MM.1S (cell line): ENCODE measurements at regions not wholly inside any gene's neighbourhood (a gene's known extent, or its start where the extent isn't known, plus 50 kb on each side); places are given as distances from the start of the nearest gene placed in this dataset.
A peak's percentile ranks its signal among the peaks of the same experiment; 100 is the strongest.

Experiments
- DNase-seq: peaks from one replicate; pipeline ENCODE4 v3.0.0-alpha.2; 2015
- H2AFZ ChIP-seq: fragments of 300-600 bp; sonication (generic); 2 replicates; pipeline ENCODE4 v1.6.0; 2016; ENCODE audit warnings: antibody characterized with exemption, low read length
- H3F3A ChIP-seq: fragments of 300-600 bp; sonication (generic); 2 replicates; pipeline ENCODE4 v1.6.1; 2016; ENCODE audit warnings: mild to moderate bottlenecking, antibody characterized with exemption, low read length, moderate library complexity, mixed read lengths; ENCODE audit not compliant: insufficient read depth
- H3K27ac ChIP-seq: fragments of 300-600 bp; sonication (generic); 2 replicates; pipeline ENCODE4 v1.5.1; 2016; ENCODE audit warnings: mild to moderate bottlenecking, low read length
- H3K27me3 ChIP-seq: fragments of 300-600 bp; sonication (generic); replicated peaks from 2 replicates; pipeline ENCODE4 v1.6.0; 2016; ENCODE audit warnings: low read length; ENCODE audit not compliant: insufficient read depth
- H3K36me3 ChIP-seq: fragments of 300-600 bp; sonication (generic); replicated peaks from 2 replicates; pipeline ENCODE4 v1.6.1; 2016; ENCODE audit warnings: mild to moderate bottlenecking, low read length, mixed read lengths; ENCODE audit not compliant: insufficient read depth
- H3K4me1 ChIP-seq: fragments of 300-600 bp; sonication (generic); 2 replicates; pipeline ENCODE4 v1.6.1; 2016; ENCODE audit warnings: low read length, mixed read lengths
- H3K4me2 ChIP-seq: fragments of 300-600 bp; sonication (generic); 2 replicates; pipeline ENCODE4 v1.6.0; 2016; ENCODE audit warnings: low read depth, low read length
- H3K4me3 ChIP-seq: fragments of 300-600 bp; sonication (generic); 2 replicates; pipeline ENCODE4 v1.5.1; 2016; ENCODE audit warnings: low read length, mixed read lengths
- H3K79me2 ChIP-seq: fragments of 300-600 bp; sonication (generic); 2 replicates; pipeline ENCODE4 v1.6.1; 2016; ENCODE audit warnings: mixed run types, low read length, mixed read lengths
- H3K9ac ChIP-seq: fragments of 300-600 bp; sonication (generic); 2 replicates; pipeline ENCODE4 v1.6.1; 2016; ENCODE audit warnings: low read length, mixed read lengths
- H3K9me2 ChIP-seq: fragments of 300-600 bp; sonication (generic); replicated peaks from 2 replicates; pipeline ENCODE4 v1.6.1; 2016; ENCODE audit warnings: mild to moderate bottlenecking, low read length, mixed read lengths; ENCODE audit not compliant: insufficient read depth
- H3K9me3 ChIP-seq: fragments of 300-600 bp; sonication (generic); replicated peaks from 2 replicates; pipeline ENCODE4 v1.6.1; 2016; ENCODE audit warnings: mild to moderate bottlenecking, low read length, mixed read lengths; ENCODE audit not compliant: insufficient read depth
- H4K20me1 ChIP-seq: fragments of 300-600 bp; sonication (generic); 2 replicates; pipeline ENCODE4 v1.6.1; 2016; ENCODE audit warnings: mild to moderate bottlenecking, low read length, moderate library complexity, mixed read lengths; ENCODE audit not compliant: insufficient read depth
- CTCF ChIP-seq: fragments of 300-600 bp; sonication (generic); IDR thresholded peaks from 2 replicates; pipeline ENCODE4 v1.5.1; 2016; ENCODE audit warnings: antibody characterized with exemption, low read length, mixed read lengths
- EZH2 ChIP-seq: fragments of 300-600 bp; sonication (generic); optimal IDR thresholded peaks from 2 replicates; pipeline ENCODE3; 2017; ENCODE audit warnings: low read depth, mild to moderate bottlenecking, antibody characterized with exemption, low read length, mixed read lengths
- EZH2phosphoT487 ChIP-seq: fragments of 300-600 bp; sonication (generic); IDR thresholded peaks from 2 replicates; pipeline ENCODE4 v1.6.1; 2018; ENCODE audit warnings: antibody characterized with exemption, low read length

- TF ChIP-seq CTCF: no peak
- no peak for TF ChIP-seq EZH2
- no peak for TF ChIP-seq EZH2phosphoT487
- DNase-seq: no peak
- no peaks in the 10 kb centered on the region for H3K4me1 ChIP-seq
- no peaks in the 10 kb centered on the region for H3K79me2 ChIP-seq
- no peaks in the 10 kb centered on the region for H4K20me1 ChIP-seq
- H3K27ac ChIP-seq: no peak overlapping the region
- H3K9ac ChIP-seq: no peak overlapping the region
- no peaks in the 10 kb centered on the region for H3K9me3 ChIP-seq
- no peak overlapping the region for H3K4me2 ChIP-seq
- no peaks in the 10 kb centered on the region for H3F3A ChIP-seq
- no peaks in the 10 kb centered on the region for H3K36me3 ChIP-seq
- no peak overlapping the region for H2AFZ ChIP-seq
- H3K4me3 ChIP-seq: no peak overlapping the region
- H3K27me3 ChIP-seq: no peaks in the 10 kb centered on the region
- no peaks in the 10 kb centered on the region for H3K9me2 ChIP-seq
Measured at GRCh38 chr10:58952162-58952601, 224.3 kb upstream of the PHYHIPL start.

GRCh38 chr10:58952747-58953466 is 223.5 kb upstream of the PHYHIPL start:
- Histone ChIP-seq H3K4me3 (no peak overlapping the region), H3K79me2 (no peaks in the 10 kb centered on the region), H3K9me2 (no peaks in the 10 kb centered on the region), H3K9ac (no peak overlapping the region), H3K4me1 (no peaks in the 10 kb centered on the region), H4K20me1 (no peaks in the 10 kb centered on the region), H3K36me3 (no peaks in the 10 kb centered on the region), H3K27me3 (no peaks in the 10 kb centered on the region), H3K9me3 (no peaks in the 10 kb centered on the region), H3F3A (no peaks in the 10 kb centered on the region), H3K4me2 (no peak overlapping the region), H3K27ac (no peak overlapping the region), H2AFZ (no peak overlapping the region)
- TF ChIP-seq EZH2phosphoT487 (no peak), CTCF (peak; percentile 80)
- peak; percentile 46 for DNase-seq

- Histone ChIP-seq H3K9me3 (no peaks in the 10 kb centered on the region), H3K4me1 (no peaks in the 10 kb centered on the region), H3F3A (no peaks in the 10 kb centered on the region), H3K9me2 (no peaks in the 10 kb centered on the region), H3K36me3 (no peaks in the 10 kb centered on the region), H3K4me3 (no peak overlapping the region), H3K27me3 (no peaks in the 10 kb centered on the region), H3K4me2 (no peak overlapping the region), H2AFZ (no peak overlapping the region), H3K27ac (no peak overlapping the region), H3K79me2 (no peaks in the 10 kb centered on the region), H4K20me1 (no peaks in the 10 kb centered on the region), H3K9ac (no peak overlapping the region)
- no peak for DNase-seq
- TF ChIP-seq EZH2phosphoT487 (no peak), EZH2 (no peak), CTCF (no peak)
Measured at GRCh38 chr10:58954178-58954577, 222.3 kb upstream of the PHYHIPL start.
